ENCODE measurements at regions not wholly inside any gene's neighbourhood (a gene's known extent, or its start where the extent isn't known, plus 50 kb on each side); places are given as distances from the start of the nearest gene placed in this dataset.
"Not testable (repeated sequence)": the region's sequence is repeated elsewhere in the genome, so short reads cannot be mapped to it uniquely, and the experiment has no call there.

DNA sequence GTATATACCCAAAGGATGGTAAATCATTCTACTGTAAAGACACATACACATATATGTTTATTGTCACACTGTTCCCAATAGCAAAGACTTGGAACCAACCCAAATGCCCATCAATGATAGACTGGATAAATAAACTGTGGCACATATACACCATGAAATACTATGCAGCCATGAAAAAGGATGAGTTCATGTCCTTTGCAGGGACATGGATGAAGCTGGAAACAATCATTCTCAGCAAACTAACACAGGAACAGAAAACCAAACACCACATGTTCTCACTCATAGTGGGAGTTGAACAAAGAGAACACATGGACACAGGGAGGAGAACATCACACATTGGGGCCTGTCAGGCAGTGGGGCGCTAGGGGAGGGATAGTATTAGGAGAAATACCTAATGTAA, 167.1 kb upstream of the MMADHC start:
- not testable (repeated sequence) for TF ChIP-seq POLR2A, CTCF (IDR thresholded peaks at IDR 0.05)

Measured in lower leg skin (tissue), 3 donors.